GM12892 (cell line): ENCODE measurements at regions not wholly inside any gene's neighbourhood (a gene's known extent, or its start where the extent isn't known, plus 50 kb on each side); places are given as distances from the start of the nearest gene placed in this dataset.

ENCODE experiments used
- POLR2A ChIP-seq: IDR thresholded peaks from 2 replicates; pipeline ENCODE4 v1.6.1; 2011; ENCODE audit warnings: low read depth, low read length, control low read depth
- POLR2AphosphoS5 ChIP-seq: IDR thresholded peaks from 2 replicates; pipeline ENCODE4 v1.6.1; 2011; ENCODE audit warnings: low read depth, low read length, control low read depth

GRCh38 chr9:27925815-27926214, 352.5 kb upstream of the C9orf72 start:
- TF ChIP-seq POLR2A (no peak), POLR2AphosphoS5 (no peak)
